ENCODE measurements at regions not wholly inside any gene's neighbourhood (a gene's known extent, or its start where the extent isn't known, plus 50 kb on each side); places are given as distances from the start of the nearest gene placed in this dataset.

GRCh38 chr10:104521901-104522694 lies 119.0 kb upstream of the SORCS3 start:
- no peak for DNase-seq (ENCODE audit: low read depth, low spot score)
- H3K36me3 ChIP-seq (ENCODE audit: insufficient read depth, low read length) = no peaks in the 10 kb centered on the region
- TF ChIP-seq POLR2AphosphoS5 (IDR thresholded peaks at IDR 0.05; ENCODE audit: borderline replicate concordance, low read depth, low read length) = no peak
- no peak for TF ChIP-seq FOXP2 (optimal IDR thresholded peaks at IDR 0.05; ENCODE audit: control extremely low read depth, extremely low read length, insufficient read depth)
- no peak for TF ChIP-seq EZH2 (IDR thresholded peaks at IDR 0.05)
- H3K27ac ChIP-seq = no peak overlapping the region
- H3K9ac ChIP-seq (ENCODE audit: insufficient read length) = no peak overlapping the region
- H3K4me3 ChIP-seq = no peak overlapping the region
- no peaks in the 10 kb centered on the region for H3K9me3 ChIP-seq (ENCODE audit: low read depth, low read length)

- Histone ChIP-seq H3K27ac (no peak overlapping the region), H3K36me3 (ENCODE audit: insufficient read depth, low read length) (no peaks in the 10 kb centered on the region), H3K9me3 (ENCODE audit: low read depth, low read length) (no peaks in the 10 kb centered on the region), H3K9ac (ENCODE audit: insufficient read length) (no peak overlapping the region), H3K4me3 (no peak overlapping the region)
- DNase-seq (ENCODE audit: low read depth, low spot score) = no peak
- no peak for TF ChIP-seq POLR2AphosphoS5 (IDR thresholded peaks at IDR 0.05; ENCODE audit: borderline replicate concordance, low read depth, low read length)
- no peak for TF ChIP-seq FOXP2 (optimal IDR thresholded peaks at IDR 0.05; ENCODE audit: control extremely low read depth, extremely low read length, insufficient read depth)
- no peak for TF ChIP-seq EZH2 (IDR thresholded peaks at IDR 0.05)
These were observed 114.9 kb upstream of the SORCS3 start for GRCh38 chr10:104526188-104526587.

GRCh38 chr10:104527013-104527412 lies 114.1 kb upstream of the SORCS3 start:
- no peaks in the 10 kb centered on the region for H3K36me3 ChIP-seq (ENCODE audit: insufficient read depth, low read length)
- no peak for TF ChIP-seq EZH2 (IDR thresholded peaks at IDR 0.05)
- no peak for TF ChIP-seq FOXP2 (optimal IDR thresholded peaks at IDR 0.05; ENCODE audit: control extremely low read depth, extremely low read length, insufficient read depth)
- no peak for TF ChIP-seq POLR2AphosphoS5 (IDR thresholded peaks at IDR 0.05; ENCODE audit: borderline replicate concordance, low read depth, low read length)
- no peak overlapping the region for H3K4me3 ChIP-seq
- H3K9me3 ChIP-seq (ENCODE audit: low read depth, low read length) = no peaks in the 10 kb centered on the region
- no peak for DNase-seq (ENCODE audit: low read depth, low spot score)
- H3K27ac ChIP-seq = no peak overlapping the region
- no peak overlapping the region for H3K9ac ChIP-seq (ENCODE audit: insufficient read length)

GRCh38 chr10:104540181-104540580 lies 100.9 kb upstream of the SORCS3 start:
- no peak for TF ChIP-seq POLR2AphosphoS5 (IDR thresholded peaks at IDR 0.05; ENCODE audit: borderline replicate concordance, low read depth, low read length)
- no peak for TF ChIP-seq EZH2 (IDR thresholded peaks at IDR 0.05)
- no peak for TF ChIP-seq FOXP2 (optimal IDR thresholded peaks at IDR 0.05; ENCODE audit: control extremely low read depth, extremely low read length, insufficient read depth)
- no peak overlapping the region for H3K4me3 ChIP-seq
- DNase-seq (ENCODE audit: low read depth, low spot score) = no peak

GRCh38 chr10:104541820-104542219 lies 99.3 kb upstream of the SORCS3 start:
- DNase-seq (ENCODE audit: low read depth, low spot score) = no peak
- Histone ChIP-seq H3K4me3 (no peak overlapping the region), H3K36me3 (ENCODE audit: insufficient read depth, low read length) (no peaks in the 10 kb centered on the region), H3K27ac (no peak overlapping the region), H3K9ac (ENCODE audit: insufficient read length) (no peak overlapping the region), H3K9me3 (ENCODE audit: low read depth, low read length) (no peaks in the 10 kb centered on the region)
- TF ChIP-seq FOXP2 (optimal IDR thresholded peaks at IDR 0.05; ENCODE audit: control extremely low read depth, extremely low read length, insufficient read depth) = no peak
- no peak for TF ChIP-seq EZH2 (IDR thresholded peaks at IDR 0.05)
- TF ChIP-seq POLR2AphosphoS5 (IDR thresholded peaks at IDR 0.05; ENCODE audit: borderline replicate concordance, low read depth, low read length) = no peak

More at GRCh38 chr10:104540181-104540580, 100.9 kb upstream of the SORCS3 start:
- H3K36me3 ChIP-seq (ENCODE audit: insufficient read depth, low read length) = no peaks in the 10 kb centered on the region
- H3K9ac ChIP-seq (ENCODE audit: insufficient read length) = no peak overlapping the region
- no peak overlapping the region for H3K27ac ChIP-seq
- no peaks in the 10 kb centered on the region for H3K9me3 ChIP-seq (ENCODE audit: low read depth, low read length)

GRCh38 chr10:104546336-104546735 lies 94.8 kb upstream of the SORCS3 start:
- no peaks in the 10 kb centered on the region for H3K36me3 ChIP-seq (ENCODE audit: insufficient read depth, low read length)
- TF ChIP-seq EZH2 (IDR thresholded peaks at IDR 0.05) (no peak), POLR2AphosphoS5 (IDR thresholded peaks at IDR 0.05; ENCODE audit: borderline replicate concordance, low read depth, low read length) (no peak), FOXP2 (optimal IDR thresholded peaks at IDR 0.05; ENCODE audit: control extremely low read depth, extremely low read length, insufficient read depth) (no peak)
- H3K9ac ChIP-seq (ENCODE audit: insufficient read length) = no peak overlapping the region
- H3K9me3 ChIP-seq (ENCODE audit: low read depth, low read length) = no peaks in the 10 kb centered on the region
- H3K27ac ChIP-seq = no peak overlapping the region
- DNase-seq (ENCODE audit: low read depth, low spot score) = no peak
- no peak overlapping the region for H3K4me3 ChIP-seq

- no peak overlapping the region for H3K4me3 ChIP-seq
- H3K36me3 ChIP-seq (ENCODE audit: insufficient read depth, low read length) = no peaks in the 10 kb centered on the region
- H3K9me3 ChIP-seq (ENCODE audit: low read depth, low read length) = no peaks in the 10 kb centered on the region
- no peak overlapping the region for H3K9ac ChIP-seq (ENCODE audit: insufficient read length)
- TF ChIP-seq FOXP2 (optimal IDR thresholded peaks at IDR 0.05; ENCODE audit: control extremely low read depth, extremely low read length, insufficient read depth) (no peak), EZH2 (IDR thresholded peaks at IDR 0.05) (no peak), POLR2AphosphoS5 (IDR thresholded peaks at IDR 0.05; ENCODE audit: borderline replicate concordance, low read depth, low read length) (no peak)
- no peak overlapping the region for H3K27ac ChIP-seq
- DNase-seq (ENCODE audit: low read depth, low spot score) = no peak
These were observed 94.3 kb upstream of the SORCS3 start for GRCh38 chr10:104546756-104547155.

- no peaks in the 10 kb centered on the region for H3K9me3 ChIP-seq (ENCODE audit: low read depth, low read length)
- H3K9ac ChIP-seq (ENCODE audit: insufficient read length) = no peak overlapping the region
- no peak for TF ChIP-seq POLR2AphosphoS5 (IDR thresholded peaks at IDR 0.05; ENCODE audit: borderline replicate concordance, low read depth, low read length)
- no peak for TF ChIP-seq EZH2 (IDR thresholded peaks at IDR 0.05)
- TF ChIP-seq FOXP2 (optimal IDR thresholded peaks at IDR 0.05; ENCODE audit: control extremely low read depth, extremely low read length, insufficient read depth) = no peak
- H3K4me3 ChIP-seq = no peak overlapping the region
- no peaks in the 10 kb centered on the region for H3K36me3 ChIP-seq (ENCODE audit: insufficient read depth, low read length)
- DNase-seq (ENCODE audit: low read depth, low spot score) = no peak
- no peak overlapping the region for H3K27ac ChIP-seq
These were observed 93.0 kb upstream of the SORCS3 start for GRCh38 chr10:104548090-104548489.

All from SK-N-MC (cell line).